Nephron progenitor cell (in vitro differentiated cells): ENCODE measurements at regions not wholly inside any gene's neighbourhood (a gene's known extent, or its start where the extent isn't known, plus 50 kb on each side); places are given as distances from the start of the nearest gene placed in this dataset.
"Not testable (repeated sequence)": the region's sequence is repeated elsewhere in the genome, so short reads cannot be mapped to it uniquely, and the experiment has no call there.

Experiments used
- DNase-seq: peaks from one replicate; pipeline ENCODE4 v3.0.0; 2021
- H3K27ac Mint-ChIP-seq: 2 replicates; pipeline ENCODE4 v1.8.0; 2021; ENCODE audit warnings: mild to moderate bottlenecking, moderate library complexity, mixed read lengths
- H3K27me3 Mint-ChIP-seq: 2 replicates; pipeline ENCODE4 v1.8.0; 2021; ENCODE audit warnings: mild to moderate bottlenecking, low read depth, mixed read lengths; ENCODE audit not compliant: poor library complexity
- H3K36me3 Mint-ChIP-seq: 2 replicates; pipeline ENCODE4 v1.8.0; 2021; ENCODE audit warnings: low read depth, mixed read lengths
- H3K4me1 Mint-ChIP-seq: 2 replicates; pipeline ENCODE4 v1.8.0; 2021; ENCODE audit warnings: mixed read lengths
- H3K4me3 Mint-ChIP-seq: 2 replicates; pipeline ENCODE4 v1.8.0; 2021; ENCODE audit warnings: mild to moderate bottlenecking, moderate library complexity, mixed read lengths
- H3K9me3 Mint-ChIP-seq: 2 replicates; pipeline ENCODE4 v1.8.0; 2021; ENCODE audit warnings: mild to moderate bottlenecking, moderate library complexity, mixed read lengths
- CTCF ChIP-seq: fragments of 200-600 bp; sonication (generic); IDR thresholded peaks from 2 replicates; pipeline ENCODE4 v1.5.0; 2021; ENCODE audit warnings: antibody characterized with exemption

- TF ChIP-seq CTCF = no peak
- no peaks in the 10 kb centered on the region for H3K36me3 Mint-ChIP-seq
- H3K27ac Mint-ChIP-seq = no peak overlapping the region
- H3K4me1 Mint-ChIP-seq = no peaks in the 10 kb centered on the region
- no peak for DNase-seq
- H3K9me3 Mint-ChIP-seq = no peaks in the 10 kb centered on the region
- H3K27me3 Mint-ChIP-seq = peaks cover 4% of the 10 kb centered on the region
- no peak overlapping the region for H3K4me3 Mint-ChIP-seq
Measured at GRCh38 chr12:32970465-32971110, 74.0 kb upstream of the PKP2 start.

- TF ChIP-seq CTCF = no peak
- no peak for DNase-seq
- Mint-ChIP-seq H3K9me3 (no peaks in the 10 kb centered on the region), H3K27me3 (no peaks in the 10 kb centered on the region), H3K4me1 (no peaks in the 10 kb centered on the region), H3K36me3 (no peaks in the 10 kb centered on the region), H3K27ac (no peak overlapping the region), H3K4me3 (no peak overlapping the region)
Measured at GRCh38 chr12:32964981-32965585, 68.5 kb upstream of the PKP2 start.

- not testable (repeated sequence) for H3K4me3 Mint-ChIP-seq, DNase-seq, H3K4me1 Mint-ChIP-seq, H3K27me3 Mint-ChIP-seq, H3K36me3 Mint-ChIP-seq, H3K27ac Mint-ChIP-seq
- H3K9me3 Mint-ChIP-seq = peaks cover 30% of the 10 kb centered on the region
Measured at GRCh38 chr12:32956418-32956817, 59.8 kb upstream of the PKP2 start.

- no peak for DNase-seq
- Mint-ChIP-seq H3K4me1 (peaks cover 8% of the 10 kb centered on the region), H3K9me3 (peaks cover 25% of the 10 kb centered on the region), H3K36me3 (no peaks in the 10 kb centered on the region), H3K27me3 (peaks cover 5% of the 10 kb centered on the region), H3K4me3 (no peak overlapping the region), H3K27ac (no peak overlapping the region)
- TF ChIP-seq CTCF = no peak
Measured at GRCh38 chr12:32952681-32953080, 56.1 kb upstream of the PKP2 start.

GRCh38 chr12:32949815-32950214 is 53.2 kb upstream of the PKP2 start:
- Mint-ChIP-seq H3K9me3 (no peaks in the 10 kb centered on the region), H3K36me3 (no peaks in the 10 kb centered on the region), H3K4me3 (no peak overlapping the region), H3K27ac (no peak overlapping the region), H3K4me1 (peaks cover 8% of the 10 kb centered on the region), H3K27me3 (no peaks in the 10 kb centered on the region)
- peak; percentile 25 for DNase-seq
- TF ChIP-seq CTCF = no peak

GRCh38 chr12:32947206-32948067 is 50.9 kb upstream of the PKP2 start:
- Mint-ChIP-seq H3K36me3 (no peaks in the 10 kb centered on the region), H3K4me3 (no peak overlapping the region), H3K27me3 (no peaks in the 10 kb centered on the region), H3K9me3 (no peaks in the 10 kb centered on the region), H3K27ac (no peak overlapping the region), H3K4me1 (peaks cover 8% of the 10 kb centered on the region)
- DNase-seq = no peak
- TF ChIP-seq CTCF = no peak
